NCI-H69 (cell line): ENCODE measurements at regions not wholly inside any gene's neighbourhood (a gene's known extent, or its start where the extent isn't known, plus 50 kb on each side); places are given as distances from the start of the nearest gene placed in this dataset.

Experiments
- DNase-seq: peaks from one replicate; lab custom pipeline; 2025; lab: John Stamatoyannopoulos, UW

DNA sequence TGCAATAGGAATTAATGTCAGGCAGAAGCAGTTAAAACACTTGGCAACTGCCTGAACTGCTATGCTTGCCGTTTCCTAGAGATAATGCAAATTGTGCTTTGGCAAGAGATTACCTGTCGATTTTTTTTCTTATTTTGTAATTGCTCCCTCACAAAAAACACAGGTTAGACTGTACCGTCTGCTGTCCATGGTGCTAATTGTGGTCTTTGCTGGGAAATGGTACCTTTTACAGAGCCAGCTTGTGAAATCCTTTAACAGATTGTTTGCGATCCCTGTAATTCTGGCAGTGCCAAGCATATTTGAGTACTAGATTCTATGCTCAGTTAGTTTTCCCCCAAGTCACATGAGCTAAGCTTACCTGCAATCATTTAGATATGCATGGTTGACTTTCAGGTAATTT lies 2125.8 kb upstream of the WWC1 start:
- peak; percentile 98 for DNase-seq

DNA sequence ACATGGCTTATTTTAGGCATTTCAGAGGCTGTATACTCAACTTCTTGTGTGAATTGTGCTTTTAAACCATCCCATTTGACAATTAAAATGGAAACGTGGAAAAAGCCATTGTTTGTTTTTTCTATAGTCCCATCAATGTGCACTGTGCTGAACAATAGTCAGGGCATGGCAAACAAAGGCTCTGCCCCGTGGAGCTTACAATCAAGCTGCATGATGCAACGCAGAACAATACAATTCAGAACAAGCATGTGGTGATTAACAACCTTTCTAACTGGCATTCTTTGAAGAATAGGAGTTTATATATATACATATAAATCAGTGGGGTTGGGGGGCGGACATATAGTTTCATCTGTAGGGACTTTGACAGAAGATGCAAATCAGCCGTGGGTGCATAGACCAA lies 2125.4 kb upstream of the WWC1 start:
- DNase-seq: peak; percentile 98

DNA sequence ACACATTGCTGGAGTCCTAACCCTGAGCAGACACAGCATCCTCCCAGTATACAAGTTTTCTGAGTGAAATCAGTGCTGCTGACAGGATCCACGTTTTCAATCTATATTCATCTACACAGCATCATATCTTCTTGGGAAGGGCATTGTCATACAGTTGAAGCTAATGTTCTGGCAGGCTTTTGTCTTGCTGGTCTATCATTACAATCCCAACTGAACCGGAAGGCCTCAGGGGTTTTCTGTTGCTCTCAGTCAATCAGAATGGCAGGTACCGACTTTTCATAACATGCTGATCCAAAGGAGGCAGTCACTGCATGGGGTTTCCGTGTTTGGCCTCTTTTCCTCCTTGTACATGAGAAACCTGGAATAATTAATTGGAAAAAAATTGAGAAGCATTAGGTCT lies 2118.8 kb upstream of the WWC1 start:
- DNase-seq: peak; percentile 19

DNA sequence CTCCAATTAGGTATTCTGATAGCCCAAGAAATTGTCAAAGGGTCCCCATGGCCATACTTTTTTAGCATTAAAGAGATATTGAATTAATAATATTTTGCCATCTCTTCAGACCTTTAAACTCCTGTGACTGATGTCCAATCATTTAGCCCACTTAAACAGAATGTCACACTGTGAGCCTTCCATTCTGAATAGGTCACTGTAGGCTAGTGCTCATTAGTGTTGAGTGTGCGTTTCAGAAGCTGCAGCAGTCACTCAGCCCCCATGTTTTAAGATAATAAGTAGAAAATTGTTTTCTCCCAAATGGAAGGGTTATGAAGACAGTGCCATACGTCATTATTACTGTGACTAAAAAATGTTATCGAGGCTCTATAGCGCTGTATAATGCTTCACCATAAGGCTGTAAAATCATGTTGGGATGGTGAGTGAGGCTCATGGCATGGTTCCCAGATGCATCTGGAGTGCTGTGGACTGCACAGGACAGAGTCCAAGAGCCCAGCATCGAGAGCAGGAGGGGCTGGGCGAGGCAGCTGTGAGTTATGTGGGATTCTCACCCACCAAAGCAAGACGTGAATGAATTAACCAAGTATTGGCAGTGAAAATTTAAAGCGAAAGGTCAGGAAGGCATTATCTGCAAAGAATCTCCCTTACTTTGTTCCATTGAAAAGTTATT lies 2112.9 kb upstream of the WWC1 start:
- no peak for DNase-seq

- DNase-seq: no peak
Observed at GRCh38 chr5:166185185-166185584, 2106.3 kb upstream of the WWC1 start.

DNA sequence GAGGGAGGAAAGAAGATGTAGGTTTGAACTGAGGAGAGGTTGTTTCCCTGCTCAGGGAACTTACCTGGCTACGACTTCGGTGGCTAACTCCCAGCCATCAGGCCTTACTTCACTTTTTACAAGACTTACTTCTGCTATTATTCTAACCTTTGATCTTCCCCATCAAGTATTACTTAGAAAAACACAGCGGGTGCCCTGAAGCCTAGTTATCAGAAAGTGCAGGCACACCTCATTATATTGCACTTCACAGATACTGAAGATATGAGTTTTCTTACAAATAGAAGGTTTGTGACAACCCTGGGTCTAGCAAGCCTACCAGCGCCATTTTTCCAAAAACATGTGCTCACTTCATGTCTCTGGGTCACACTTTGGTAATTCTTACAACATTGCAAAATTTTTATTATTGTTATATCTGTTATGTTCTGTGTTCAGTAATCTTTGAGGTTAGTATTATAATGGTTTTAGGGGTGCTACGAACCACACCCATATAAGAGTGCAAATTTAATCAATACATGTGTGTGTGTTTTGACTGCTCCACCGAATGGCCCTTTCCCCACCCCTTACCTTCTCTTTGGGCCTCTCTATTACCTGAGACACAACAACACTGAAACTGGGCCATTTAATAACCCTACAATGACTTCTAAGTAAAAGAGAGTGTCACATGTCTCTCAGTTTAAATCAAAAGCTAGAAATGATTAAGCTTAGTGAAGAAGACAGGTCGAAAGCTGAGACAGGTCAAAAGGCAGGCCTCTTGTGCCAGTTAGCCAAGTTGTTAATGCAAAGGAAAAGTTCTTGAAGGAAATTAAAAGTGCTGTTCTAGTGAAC lies 2102.7 kb upstream of the WWC1 start:
- no peak for DNase-seq

DNA sequence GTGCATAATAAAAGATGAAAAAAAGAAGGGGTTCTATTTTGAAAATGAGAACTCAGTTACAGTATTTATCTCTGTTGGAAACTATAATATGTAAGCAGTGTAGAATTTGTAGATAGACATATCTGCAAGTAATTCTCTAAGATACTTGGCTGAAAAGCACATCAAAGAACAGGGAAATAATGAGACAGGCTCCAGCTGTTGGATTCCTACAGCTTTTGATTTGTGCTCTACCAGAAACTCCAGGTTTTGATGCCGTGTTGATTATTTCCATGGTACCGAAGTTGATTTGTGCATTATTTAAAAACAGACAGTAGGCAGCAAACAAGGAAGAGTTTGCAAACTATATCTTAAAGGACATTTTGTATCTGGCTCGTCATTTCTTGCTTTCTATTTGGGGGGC lies 2098.7 kb upstream of the WWC1 start:
- no peak for DNase-seq

GRCh38 chr5:166195981-166196380 lies 2095.5 kb upstream of the WWC1 start:
- DNase-seq: no peak

DNA sequence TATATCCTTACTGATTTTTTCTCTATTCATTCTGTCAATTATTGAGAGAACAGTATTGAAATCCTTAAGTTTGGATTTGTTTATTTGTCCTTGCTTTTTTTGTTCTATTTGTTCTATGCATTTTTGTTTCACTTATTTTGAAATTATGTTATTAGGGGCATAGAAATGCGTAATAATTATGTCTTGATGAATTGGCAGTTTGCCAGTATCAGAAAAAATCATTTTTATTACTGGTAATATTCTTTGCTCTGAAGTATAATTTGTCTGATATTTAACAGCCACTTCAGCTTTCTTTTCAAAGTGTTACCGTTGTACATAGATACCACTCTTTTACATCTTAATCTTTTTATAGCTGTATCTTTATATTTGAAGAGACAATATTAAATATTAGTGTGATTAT lies 2090.9 kb upstream of the WWC1 start:
- no peak for DNase-seq

GRCh38 chr5:166211640-166212039 lies 2079.8 kb upstream of the WWC1 start:
- no peak for DNase-seq

GRCh38 chr5:166236327-166236726 lies 2055.1 kb upstream of the WWC1 start:
- no peak for DNase-seq

DNA sequence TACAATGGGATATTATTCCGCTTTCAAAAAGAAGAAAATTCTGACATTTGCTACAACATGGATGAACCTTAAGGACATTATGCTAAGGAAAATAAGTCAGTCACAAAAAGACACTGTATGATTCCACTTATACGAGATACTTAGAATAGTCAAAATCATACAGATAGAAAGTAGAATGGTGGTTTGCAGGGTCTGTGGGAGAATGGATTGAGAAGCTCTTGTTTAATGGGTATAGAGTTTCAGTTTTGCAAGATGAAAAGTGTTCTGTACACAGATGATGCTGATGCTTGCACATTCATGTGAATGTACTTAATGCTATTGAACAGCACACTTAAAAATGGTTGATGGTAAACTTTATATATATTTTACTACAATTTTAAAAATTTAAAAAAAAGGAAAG lies 2050.7 kb upstream of the WWC1 start:
- no peak for DNase-seq

DNA sequence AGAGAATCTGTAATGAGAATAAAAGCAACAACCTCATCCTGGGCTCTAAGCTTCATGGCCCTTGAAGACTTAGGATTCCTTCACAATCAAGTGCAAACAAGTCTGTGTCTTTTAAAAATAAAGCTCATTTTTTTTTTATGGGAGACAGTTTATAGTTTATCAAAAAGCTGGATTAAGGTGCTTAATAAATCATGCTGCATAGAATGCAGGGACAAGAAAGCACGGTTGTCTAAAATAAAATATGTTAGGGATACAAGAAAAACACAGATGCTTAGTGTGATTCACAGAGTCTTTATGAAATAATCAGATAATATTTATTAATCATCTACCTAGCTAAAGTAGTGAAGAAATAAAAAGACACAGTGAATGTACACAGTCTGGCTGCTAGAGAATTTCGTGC lies 2045.9 kb upstream of the WWC1 start:
- DNase-seq: no peak

- no peak for DNase-seq
Observed at GRCh38 chr5:166251786-166252185, 2039.7 kb upstream of the WWC1 start.

- no peak for DNase-seq
Observed at GRCh38 chr5:166257661-166258060, 2033.8 kb upstream of the WWC1 start.

GRCh38 chr5:166262395-166262794 lies 2029.0 kb upstream of the WWC1 start:
- no peak for DNase-seq

DNA sequence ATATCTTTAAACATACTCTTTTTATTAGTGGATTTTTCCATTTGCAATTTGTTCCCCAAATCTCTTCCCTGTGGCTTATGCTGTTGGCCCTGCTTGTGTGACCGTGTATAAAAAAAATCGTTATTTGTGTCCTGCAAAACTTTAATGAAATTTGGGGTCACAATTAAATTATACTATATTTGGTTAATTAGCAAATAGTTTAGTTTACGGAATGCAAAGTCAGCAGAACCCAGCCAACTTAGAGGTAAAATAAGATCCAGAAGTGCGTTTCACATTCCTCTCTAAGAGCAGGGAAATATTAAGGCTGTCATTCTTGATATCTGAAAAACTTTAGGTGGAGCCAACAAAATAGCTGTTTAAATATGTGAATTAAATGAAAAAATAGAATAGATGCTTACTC lies 2023.5 kb upstream of the WWC1 start:
- no peak for DNase-seq

GRCh38 chr5:166270712-166271111 lies 2020.7 kb upstream of the WWC1 start:
- no peak for DNase-seq

GRCh38 chr5:166276006-166276405 lies 2015.4 kb upstream of the WWC1 start:
- no peak for DNase-seq

GRCh38 chr5:166279828-166280227 lies 2011.6 kb upstream of the WWC1 start:
- DNase-seq: no peak

GRCh38 chr5:166281433-166281832 lies 2010.0 kb upstream of the WWC1 start:
- DNase-seq: no peak

DNA sequence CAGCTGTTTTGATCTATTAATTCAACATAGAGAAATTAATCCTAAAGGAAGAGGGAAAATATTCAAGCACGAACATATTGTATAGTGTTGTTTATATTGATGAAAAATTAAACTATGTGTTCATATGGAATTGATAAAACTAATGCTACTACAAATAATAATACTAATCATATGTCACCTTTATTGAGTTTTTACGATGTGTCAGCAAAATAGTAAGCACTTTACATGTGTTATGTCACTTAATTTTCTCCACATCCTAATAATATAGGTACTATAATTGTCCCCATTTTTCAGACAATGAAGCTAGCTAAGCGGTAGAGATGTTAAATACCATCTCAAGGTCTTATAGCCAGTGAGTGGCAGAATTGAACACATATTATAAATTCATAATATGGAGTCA lies 2008.5 kb upstream of the WWC1 start:
- no peak for DNase-seq

GRCh38 chr5:166285361-166285760 lies 2006.1 kb upstream of the WWC1 start:
- DNase-seq: no peak

DNA sequence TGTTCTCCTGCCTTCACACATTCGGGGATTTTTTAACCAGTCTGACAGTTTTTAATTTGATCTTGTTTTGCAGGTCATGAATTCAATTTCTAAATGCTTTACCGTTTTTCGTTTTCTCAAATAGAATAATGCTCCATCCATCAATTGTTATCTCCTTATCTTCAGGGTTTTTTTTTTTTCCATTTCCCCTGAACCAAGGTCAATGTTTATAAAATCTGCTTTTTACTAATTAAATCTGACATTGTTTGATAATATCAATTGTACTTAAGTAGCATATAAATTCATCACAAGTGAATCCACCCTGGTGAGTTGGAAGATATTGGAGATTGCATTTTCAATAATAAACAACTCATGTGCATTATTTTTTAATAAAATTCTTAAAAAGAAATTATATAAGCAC lies 2004.6 kb upstream of the WWC1 start:
- DNase-seq: no peak
